Progenitor cell of endocrine pancreas (in vitro differentiated cells): ENCODE measurements at regions not wholly inside any gene's neighbourhood (a gene's known extent, or its start where the extent isn't known, plus 50 kb on each side); places are given as distances from the start of the nearest gene placed in this dataset.

Experiments
- DNase-seq: peaks from one replicate; pipeline ENCODE4 v3.0.0; 2021; ENCODE audit warnings: low spot score; ENCODE audit not compliant: unreplicated experiment
- H3K27ac Mint-ChIP-seq: 2 replicates; pipeline ENCODE4 v1.8.0; 2021; ENCODE audit warnings: mild to moderate bottlenecking, moderate library complexity, mixed read lengths
- H3K27me3 Mint-ChIP-seq: 2 replicates; pipeline ENCODE4 v1.8.0; 2021; ENCODE audit warnings: mixed read lengths
- H3K36me3 Mint-ChIP-seq: 2 replicates; pipeline ENCODE4 v1.8.0; 2022; ENCODE audit warnings: mixed read lengths; ENCODE audit not compliant: insufficient read depth
- H3K4me1 Mint-ChIP-seq: 2 replicates; pipeline ENCODE4 v1.8.0; 2021; ENCODE audit warnings: low read depth, mixed read lengths
- H3K4me3 Mint-ChIP-seq: 2 replicates; pipeline ENCODE4 v1.8.0; 2021; ENCODE audit warnings: low read depth, mild to moderate bottlenecking, moderate library complexity, mixed read lengths
- H3K9me3 Mint-ChIP-seq: 2 replicates; pipeline ENCODE4 v1.8.0; 2021; ENCODE audit warnings: low read depth, mixed read lengths
- TF ChIP-seq, protein P1 (sequence below): fragments of 200-600 bp; sonication (generic); IDR thresholded peaks from one replicate; pipeline ENCODE4 v1.5.0; 2021; ENCODE audit warnings: antibody characterized with exemption, mild to moderate bottlenecking; ENCODE audit not compliant: unreplicated experiment

DNA sequence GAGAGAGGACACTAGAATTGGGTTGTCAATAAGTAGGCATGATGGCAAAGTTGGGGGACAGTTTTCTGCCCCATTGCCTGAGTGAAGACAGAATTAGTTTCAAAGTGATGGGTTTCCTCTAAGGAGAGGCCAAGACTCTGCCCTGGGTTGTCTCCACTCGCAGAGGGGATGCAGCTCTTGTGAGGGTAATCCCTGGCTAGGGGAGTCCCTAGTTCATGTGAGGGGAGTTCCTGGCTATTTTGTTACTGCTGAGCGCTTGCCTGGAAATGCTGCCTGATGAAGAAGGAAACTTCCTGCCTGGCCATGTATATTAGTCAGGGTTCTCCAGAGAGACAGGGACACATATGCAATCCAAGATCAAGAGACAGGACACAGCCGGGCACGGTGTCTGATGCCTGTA is 501.5 kb downstream of the BCL11A start:
- H3K9me3 Mint-ChIP-seq, result no peaks in the 10 kb centered on the region
- TF ChIP-seq, protein P1, sequence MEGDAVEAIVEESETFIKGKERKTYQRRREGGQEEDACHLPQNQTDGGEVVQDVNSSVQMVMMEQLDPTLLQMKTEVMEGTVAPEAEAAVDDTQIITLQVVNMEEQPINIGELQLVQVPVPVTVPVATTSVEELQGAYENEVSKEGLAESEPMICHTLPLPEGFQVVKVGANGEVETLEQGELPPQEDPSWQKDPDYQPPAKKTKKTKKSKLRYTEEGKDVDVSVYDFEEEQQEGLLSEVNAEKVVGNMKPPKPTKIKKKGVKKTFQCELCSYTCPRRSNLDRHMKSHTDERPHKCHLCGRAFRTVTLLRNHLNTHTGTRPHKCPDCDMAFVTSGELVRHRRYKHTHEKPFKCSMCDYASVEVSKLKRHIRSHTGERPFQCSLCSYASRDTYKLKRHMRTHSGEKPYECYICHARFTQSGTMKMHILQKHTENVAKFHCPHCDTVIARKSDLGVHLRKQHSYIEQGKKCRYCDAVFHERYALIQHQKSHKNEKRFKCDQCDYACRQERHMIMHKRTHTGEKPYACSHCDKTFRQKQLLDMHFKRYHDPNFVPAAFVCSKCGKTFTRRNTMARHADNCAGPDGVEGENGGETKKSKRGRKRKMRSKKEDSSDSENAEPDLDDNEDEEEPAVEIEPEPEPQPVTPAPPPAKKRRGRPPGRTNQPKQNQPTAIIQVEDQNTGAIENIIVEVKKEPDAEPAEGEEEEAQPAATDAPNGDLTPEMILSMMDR, result no peak
- H3K4me1 Mint-ChIP-seq, result peaks cover 2% of the 10 kb centered on the region
- H3K4me3 Mint-ChIP-seq, result no peak overlapping the region
- H3K27me3 Mint-ChIP-seq, result peaks cover 9% of the 10 kb centered on the region
- H3K27ac Mint-ChIP-seq, result no peak overlapping the region
- no peak for DNase-seq
- no peaks in the 10 kb centered on the region for H3K36me3 Mint-ChIP-seq

DNA sequence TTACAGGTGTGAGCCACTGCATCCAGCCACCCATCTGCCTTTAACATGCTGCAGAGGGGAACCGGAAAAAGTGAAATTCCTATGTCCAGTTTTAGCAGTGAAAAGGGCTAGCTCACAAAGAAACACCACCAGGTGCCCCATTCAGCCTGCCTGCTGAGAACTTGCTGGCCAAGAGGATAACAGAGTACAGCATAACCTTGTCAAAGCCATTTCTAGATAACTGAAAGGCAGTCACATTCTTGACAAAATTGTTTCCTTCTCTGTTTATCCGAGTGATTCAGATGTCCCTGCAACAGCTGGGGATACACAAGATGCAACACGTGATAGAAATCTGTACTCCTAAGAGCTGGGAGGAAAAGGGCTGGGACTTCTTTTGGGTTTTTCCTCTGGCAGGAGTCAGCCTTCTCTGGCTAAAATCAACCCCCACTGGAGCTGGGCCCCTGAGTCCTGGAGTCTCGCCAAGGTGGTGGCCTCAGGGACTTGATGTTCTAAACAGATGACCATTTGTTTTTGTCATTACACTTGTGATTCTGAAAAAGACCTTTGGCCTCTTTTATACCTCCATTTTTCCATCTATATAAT is 505.4 kb downstream of the BCL11A start:
- DNase-seq, result no peak

DNA sequence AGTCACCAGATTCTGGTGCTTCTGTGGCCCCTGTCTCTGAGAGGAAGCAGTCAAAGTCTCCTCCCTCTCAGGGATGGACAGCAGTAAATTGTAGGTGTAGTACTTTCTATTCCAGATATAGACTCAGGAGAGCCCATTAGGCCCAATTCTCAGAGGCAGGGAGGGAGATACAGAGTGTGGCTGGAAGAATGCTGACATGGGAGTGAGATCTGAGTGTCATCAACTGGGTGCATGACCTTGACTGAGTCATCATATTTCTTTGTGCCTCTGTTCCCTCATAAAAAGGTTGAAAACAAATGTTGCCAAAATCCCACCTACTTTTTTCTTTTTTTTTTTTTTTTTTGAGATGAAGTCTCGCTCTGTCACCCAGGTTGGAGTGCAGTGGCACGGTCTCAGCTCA is 506.1 kb downstream of the BCL11A start:
- H3K27me3 Mint-ChIP-seq, result peaks cover 5% of the 10 kb centered on the region
- TF ChIP-seq, protein P1, result no peak
- H3K27ac Mint-ChIP-seq, result no peak overlapping the region
- no peaks in the 10 kb centered on the region for H3K36me3 Mint-ChIP-seq
- peaks cover 7% of the 10 kb centered on the region for H3K4me1 Mint-ChIP-seq
- no peak for DNase-seq
- no peak overlapping the region for H3K4me3 Mint-ChIP-seq
- H3K9me3 Mint-ChIP-seq, result no peaks in the 10 kb centered on the region

More for the DNA sequence above, 505.4 kb downstream of the BCL11A start:
- Mint-ChIP-seq H3K4me3 (no peak overlapping the region), H3K4me1 (peaks cover 2% of the 10 kb centered on the region), H3K27ac (no peak overlapping the region), H3K9me3 (no peaks in the 10 kb centered on the region), H3K27me3 (peaks cover 6% of the 10 kb centered on the region), H3K36me3 (no peaks in the 10 kb centered on the region)
- TF ChIP-seq, protein P1, result no peak

DNA sequence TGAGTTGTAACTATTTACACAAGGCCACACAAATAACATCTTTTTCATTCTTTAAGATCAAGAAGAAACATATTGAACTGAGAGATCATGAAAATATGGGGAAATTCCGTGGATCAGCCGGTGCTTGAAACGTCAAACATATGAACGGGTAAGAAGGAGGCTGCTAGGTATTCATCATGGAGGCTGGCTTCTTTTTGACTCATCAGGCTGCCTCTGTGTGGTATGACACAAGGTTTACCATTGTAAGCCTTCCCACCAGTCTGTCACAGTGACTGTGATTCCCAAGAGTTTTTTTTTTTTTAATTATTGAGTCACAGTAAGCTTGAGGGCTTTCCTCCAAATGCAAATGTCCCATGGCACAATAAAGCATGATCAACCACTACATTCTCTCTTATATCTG is 506.9 kb downstream of the BCL11A start:
- no peaks in the 10 kb centered on the region for H3K36me3 Mint-ChIP-seq
- no peak for DNase-seq
- H3K9me3 Mint-ChIP-seq, result no peaks in the 10 kb centered on the region
- no peak overlapping the region for H3K4me3 Mint-ChIP-seq
- peaks cover 9% of the 10 kb centered on the region for H3K4me1 Mint-ChIP-seq
- peaks cover 5% of the 10 kb centered on the region for H3K27me3 Mint-ChIP-seq
- TF ChIP-seq, protein P1, result no peak
- H3K27ac Mint-ChIP-seq, result no peak overlapping the region

DNA sequence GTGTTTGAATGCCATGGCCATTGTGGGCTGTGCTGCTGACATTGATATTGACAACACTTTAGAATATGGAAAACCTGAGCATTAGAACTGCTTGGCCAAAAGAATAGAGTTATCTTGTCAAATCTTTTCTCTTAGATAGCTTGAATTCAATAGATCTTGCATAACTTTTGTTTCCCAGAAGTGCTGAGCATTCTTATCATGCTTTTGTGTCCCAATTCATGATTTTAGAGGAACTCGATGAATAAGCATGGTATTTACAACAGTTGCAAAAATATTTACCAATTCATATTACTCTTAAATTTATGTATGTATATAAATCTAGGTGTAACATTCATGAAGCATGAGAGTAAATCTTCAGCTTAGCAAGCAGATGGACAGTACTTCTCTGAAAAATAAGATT is 508.0 kb downstream of the BCL11A start:
- H3K27me3 Mint-ChIP-seq, result no peaks in the 10 kb centered on the region
- H3K36me3 Mint-ChIP-seq, result no peaks in the 10 kb centered on the region
- no peak for DNase-seq
- H3K4me3 Mint-ChIP-seq, result no peak overlapping the region
- H3K27ac Mint-ChIP-seq, result no peak overlapping the region
- TF ChIP-seq, protein P1, result no peak
- H3K4me1 Mint-ChIP-seq, result peaks cover 9% of the 10 kb centered on the region
- no peaks in the 10 kb centered on the region for H3K9me3 Mint-ChIP-seq
